B cell (primary cell): ENCODE measurements at regions not wholly inside any gene's neighbourhood (a gene's known extent, or its start where the extent isn't known, plus 50 kb on each side); places are given as distances from the start of the nearest gene placed in this dataset.

Experiments
- ATAC-seq: fragments of 200-7000 bp; cut with Tn5 transposase; one replicate; pipeline ENCODE4 v1.10.0; 2021; ENCODE audit warnings: low read depth, mild to moderate bottlenecking, moderate number of reproducible peaks, moderate library complexity
- CTCF ChIA-PET: fragments of 350-600 bp; sonication (Branson Sonifier 250); formaldehyde crosslinking; loops from one replicate; lab custom pipeline; 2021; ENCODE audit warnings: antibody characterized with exemption, inconsistent platforms; lab: Charles Lee
- POLR2A ChIA-PET: fragments of 350-600 bp; sonication (Branson Sonifier 250); formaldehyde crosslinking; loops from one replicate; lab custom pipeline; 2021; ENCODE audit warnings: antibody characterized with exemption; lab: Charles Lee
- DNase-seq: peaks from one replicate; pipeline ENCODE4 v3.0.0; 2013
- H2AFZ ChIP-seq: 2 replicates; pipeline ENCODE4 v1.6.1; 2012; ENCODE audit warnings: mild to moderate bottlenecking, low read depth, low read length; ENCODE audit not compliant: insufficient read depth, poor library complexity, severe bottlenecking
- H3K27ac ChIP-seq, 2 donors: 1 replicate in 1 of 2; 2 replicates in 1 of 2; pipeline ENCODE4 v1.5.1; 2012 to 2013; ENCODE audit warnings: low read length in 2 of 2, mild to moderate bottlenecking in 2 of 2, moderate library complexity in 1 of 2
- H3K27me3 ChIP-seq, 4 experiments: fragments of 200-600 bp in 1 of 4; sonication (generic) in 1 of 4; replicated peaks in 1 of 4; 1 replicate in 2 of 4; 2 replicates in 2 of 4; pipeline versions ENCODE4 v1.6.1 to v1.7.0; 2013 to 2016; ENCODE audit warnings: low read length in 3 of 4, mild to moderate bottlenecking in 2 of 4, mixed read lengths in 1 of 4, moderate library complexity in 1 of 4; ENCODE audit not compliant: insufficient read depth in 4 of 4, control insufficient read depth in 3 of 4; ENCODE audit errors: control extremely low read depth in 1 of 4
- H3K36me3 ChIP-seq, 2 experiments: replicated peaks in 1 of 2; 1 replicate in 1 of 2; 2 replicates in 1 of 2; pipeline versions ENCODE4 v1.6.1 to v1.7.1; 2013; ENCODE audit warnings: low read length in 1 of 2; ENCODE audit not compliant: insufficient read depth in 2 of 2, control insufficient read depth in 1 of 2; ENCODE audit errors: control extremely low read depth in 1 of 2, extremely low read depth in 1 of 2
- H3K4me1 ChIP-seq, 2 donors: fragments of 200-600 bp in 1 of 2; sonication (generic) in 1 of 2; 1 replicate in 1 of 2; 2 replicates in 1 of 2; pipeline versions ENCODE4 v1.5.1 to v1.6.1; 2013 to 2017; ENCODE audit warnings: low read length in 2 of 2; ENCODE audit not compliant: control insufficient read depth in 2 of 2, insufficient read depth in 2 of 2
- H3K4me2 ChIP-seq: replicated peaks from 2 replicates; pipeline ENCODE3; 2012; ENCODE audit warnings: mild to moderate bottlenecking, low read depth, low read length; ENCODE audit not compliant: poor library complexity, severe bottlenecking
- H3K4me3 ChIP-seq, 5 experiments: fragments of 200-600 bp in 1 of 5; sonication (generic) in 1 of 5; 1 replicate in 3 of 5; 2 replicates in 2 of 5; pipeline versions ENCODE4 v1.5.1 to v1.7.0; 2011 to 2016; ENCODE audit warnings: low read length in 4 of 5, mild to moderate bottlenecking in 4 of 5, low read depth in 2 of 5, control low read depth in 1 of 5, moderate library complexity in 1 of 5; ENCODE audit not compliant: insufficient read depth in 1 of 5; ENCODE audit errors: control extremely low read depth in 1 of 5, extremely low read depth in 1 of 5
- H3K79me2 ChIP-seq: fragments of 200-600 bp; sonication (generic); one replicate; pipeline ENCODE4 v1.6.0; 2016; ENCODE audit warnings: low read length; ENCODE audit not compliant: control insufficient read depth, insufficient read depth
- H3K9ac ChIP-seq: fragments of 200-600 bp; sonication (generic); 2 replicates; pipeline ENCODE4 v1.6.1; 2017; ENCODE audit warnings: mild to moderate bottlenecking, low read length, moderate library complexity
- H3K9me3 ChIP-seq, 3 donors: one replicate each; pipeline versions ENCODE4 v1.6.1 to v1.7.1; 2013; ENCODE audit warnings: low read length in 2 of 3; ENCODE audit not compliant: control insufficient read depth in 2 of 3, insufficient read depth in 1 of 3; ENCODE audit errors: control extremely low read depth in 1 of 3
- H4K20me1 ChIP-seq: 2 replicates; pipeline ENCODE4 v1.6.0; 2012; ENCODE audit warnings: mild to moderate bottlenecking, low read length; ENCODE audit not compliant: insufficient read depth, control insufficient read depth, poor library complexity, severe bottlenecking
- H3K27ac Mint-ChIP-seq: one replicate; pipeline ENCODE4 v1.8.0; 2021; ENCODE audit warnings: mixed read lengths
- H3K27me3 Mint-ChIP-seq: one replicate; pipeline ENCODE4 v1.8.0; 2021; ENCODE audit warnings: mixed read lengths
- H3K4me1 Mint-ChIP-seq: one replicate; pipeline ENCODE4 v1.8.0; 2021; ENCODE audit warnings: mixed read lengths
- H3K4me3 Mint-ChIP-seq: one replicate; pipeline ENCODE4 v1.8.0; 2021; ENCODE audit warnings: mixed read lengths
- H3K9me3 Mint-ChIP-seq: one replicate; pipeline ENCODE4 v1.8.0; 2022; ENCODE audit warnings: mixed read lengths; ENCODE audit not compliant: insufficient read depth
- EZH2 ChIP-seq: IDR thresholded peaks from 2 replicates; pipeline ENCODE4 v1.6.1; 2012; ENCODE audit warnings: borderline replicate concordance, low read depth, mild to moderate bottlenecking, moderate library complexity, low read length; ENCODE audit not compliant: insufficient read depth, poor library complexity, severe bottlenecking
- WGBS: methylation state at CpG from one replicate; pipeline ENCODE4 v1.1.5; 2013; ENCODE audit warnings: missing lambda C conversion rate; ENCODE audit not compliant: insufficient coverage; 5-methylcytosine and 5-hydroxymethylcytosine counted together
- intact Hi-C: fragments of 100-400 bp; cut with micrococcal nuclease; formaldehyde crosslinking; loops from one replicate; pipeline ENCODE4 v1.10.0; 2022
- TF ChIP-seq, protein P1 (sequence below): fragments of 200-600 bp; IDR thresholded peaks from one replicate; pipeline ENCODE4 v1.8.0; 2022; ENCODE audit warnings: antibody characterized with exemption, mild to moderate bottlenecking

DNA sequence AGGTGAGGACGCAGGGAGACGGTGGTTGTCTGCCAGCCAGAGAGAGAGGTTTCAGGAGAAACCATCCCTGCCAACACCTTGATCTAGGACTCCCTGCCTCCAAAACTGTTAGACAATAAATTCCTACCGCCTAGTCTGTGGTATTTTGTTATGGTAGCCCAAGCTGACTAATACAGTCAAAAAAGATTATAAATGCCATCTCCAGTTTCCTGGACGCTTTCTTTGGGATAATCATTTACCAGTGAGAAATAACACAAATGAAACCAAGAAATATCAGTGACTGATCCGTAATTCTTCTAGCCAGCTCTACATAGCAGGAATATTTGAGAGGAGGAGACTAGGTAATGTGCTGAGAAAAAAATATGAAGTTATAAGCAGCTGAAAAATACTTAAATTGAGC is 707.8 kb upstream of the LMCD1 start:
- H3K4me3 ChIP-seq: no peak overlapping the region
- Mint-ChIP-seq H3K27me3 (no peaks in the 10 kb centered on the region), H3K4me1 (no peaks in the 10 kb centered on the region), H3K4me3 (no peak overlapping the region), H3K27ac (no peak overlapping the region), H3K9me3 (no peaks in the 10 kb centered on the region)
- CTCF ChIA-PET: no interaction called here
- H3K36me3 ChIP-seq: no peaks in the 10 kb centered on the region
- no peak overlapping the region for H2AFZ ChIP-seq
- no peaks in the 10 kb centered on the region for H3K79me2 ChIP-seq
- no peak overlapping the region for H3K9ac ChIP-seq
- no peak for ATAC-seq
- POLR2A ChIA-PET: no interaction called here
- intact Hi-C loops: no loop called here
- TF ChIP-seq EZH2: no peak
- TF ChIP-seq, protein P1, sequence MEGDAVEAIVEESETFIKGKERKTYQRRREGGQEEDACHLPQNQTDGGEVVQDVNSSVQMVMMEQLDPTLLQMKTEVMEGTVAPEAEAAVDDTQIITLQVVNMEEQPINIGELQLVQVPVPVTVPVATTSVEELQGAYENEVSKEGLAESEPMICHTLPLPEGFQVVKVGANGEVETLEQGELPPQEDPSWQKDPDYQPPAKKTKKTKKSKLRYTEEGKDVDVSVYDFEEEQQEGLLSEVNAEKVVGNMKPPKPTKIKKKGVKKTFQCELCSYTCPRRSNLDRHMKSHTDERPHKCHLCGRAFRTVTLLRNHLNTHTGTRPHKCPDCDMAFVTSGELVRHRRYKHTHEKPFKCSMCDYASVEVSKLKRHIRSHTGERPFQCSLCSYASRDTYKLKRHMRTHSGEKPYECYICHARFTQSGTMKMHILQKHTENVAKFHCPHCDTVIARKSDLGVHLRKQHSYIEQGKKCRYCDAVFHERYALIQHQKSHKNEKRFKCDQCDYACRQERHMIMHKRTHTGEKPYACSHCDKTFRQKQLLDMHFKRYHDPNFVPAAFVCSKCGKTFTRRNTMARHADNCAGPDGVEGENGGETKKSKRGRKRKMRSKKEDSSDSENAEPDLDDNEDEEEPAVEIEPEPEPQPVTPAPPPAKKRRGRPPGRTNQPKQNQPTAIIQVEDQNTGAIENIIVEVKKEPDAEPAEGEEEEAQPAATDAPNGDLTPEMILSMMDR: no peak
- no peaks in the 10 kb centered on the region for H4K20me1 ChIP-seq
- H3K4me1 ChIP-seq: no peaks in the 10 kb centered on the region
- WGBS: no CpG with 5 or more reads among the region's 5 CpGs
- no peaks in the 10 kb centered on the region for H3K27me3 ChIP-seq
- no peak for DNase-seq
- H3K9me3 ChIP-seq: peaks cover 0 to 1% (median 0%) of the 10 kb centered on the region in 3 donors
- no peak overlapping the region for H3K27ac ChIP-seq
- no peak overlapping the region for H3K4me2 ChIP-seq

DNA sequence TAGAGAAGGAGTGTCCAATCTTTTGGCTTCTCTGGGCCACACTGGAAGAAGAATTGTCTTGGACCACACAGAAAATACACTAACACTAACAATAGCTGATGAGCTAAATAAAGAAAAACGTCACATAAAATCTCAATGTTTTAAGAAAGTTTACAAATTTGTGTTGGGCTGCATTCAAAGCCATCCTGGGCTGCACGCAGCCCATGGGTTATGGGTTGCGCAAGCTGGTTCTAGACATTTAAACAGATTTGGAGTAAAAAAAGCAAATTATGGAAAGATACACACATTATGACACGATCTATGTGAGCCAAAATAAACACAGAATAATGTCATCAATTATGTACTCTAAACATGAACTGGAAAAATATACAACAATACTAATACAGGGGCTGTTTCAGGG is 703.3 kb upstream of the LMCD1 start:
- TF ChIP-seq EZH2: no peak
- TF ChIP-seq, protein P1: no peak
- Histone ChIP-seq H3K27me3 (no peaks in the 10 kb centered on the region), H3K4me3 (no peak overlapping the region), H3K27ac (no peak overlapping the region), H4K20me1 (no peaks in the 10 kb centered on the region), H3K9me3 (peaks cover 0 to 1% (median 0%) of the 10 kb centered on the region in 3 donors), H3K4me2 (no peak overlapping the region), H3K9ac (no peak overlapping the region), H3K79me2 (no peaks in the 10 kb centered on the region), H2AFZ (no peak overlapping the region), H3K36me3 (no peaks in the 10 kb centered on the region), H3K4me1 (no peaks in the 10 kb centered on the region)
- CTCF ChIA-PET: no interaction called here
- Mint-ChIP-seq H3K4me3 (no peak overlapping the region), H3K27ac (no peak overlapping the region), H3K4me1 (no peaks in the 10 kb centered on the region), H3K9me3 (no peaks in the 10 kb centered on the region), H3K27me3 (no peaks in the 10 kb centered on the region)
- ATAC-seq (no peak), DNase-seq (no peak)
- WGBS: no CpG with 5 or more reads among the region's 4 CpGs
- POLR2A ChIA-PET: no interaction called here
- intact Hi-C loops: no loop called here
